Spleen (tissue), 7 donors: ENCODE measurements at regions not wholly inside any gene's neighbourhood (a gene's known extent, or its start where the extent isn't known, plus 50 kb on each side); places are given as distances from the start of the nearest gene placed in this dataset.

Experiments used
- POLR2A ChIP-seq, 3 donors: fragments of 450-650 bp; IDR thresholded peaks; one replicate each; pipeline ENCODE4 v1.5.1; 2017; ENCODE audit warnings: antibody characterized with exemption in 3 of 3, mild to moderate bottlenecking in 1 of 3
- POLR2AphosphoS5 ChIP-seq, 3 donors: sonication (generic); formaldehyde crosslinking; IDR thresholded peaks; one replicate each; pipeline ENCODE4 v1.5.1; 2017; ENCODE audit warnings: antibody characterized with exemption in 3 of 3
- TF ChIP-seq, protein P1 (sequence below), 11 experiments: fragments of 200-600 bp in 7 of 11; fragments of 450-650 bp in 4 of 11; sonication (generic) in 4 of 11; IDR thresholded peaks in 8 of 11; conservative IDR thresholded peaks in 3 of 11; 1 replicate in 7 of 11; 2 replicates in 4 of 11; pipeline versions ENCODE4 v1.4.0 to v1.8.0; 2016 to 2021; ENCODE audit warnings: antibody characterized with exemption in 11 of 11, inconsistent platforms in 4 of 11, mild to moderate bottlenecking in 1 of 11
- donor health status: DM: no; HTN: no; CAD: no; lungs with moderate emphysema.
- donor health status: DM: no; HTN: no; CAD: no.
- donor health status: DM: no; HTN: no; CAD: no.

GRCh38 chr22:27264184-27264583 is 537.4 kb downstream of the MN1 start:
- TF ChIP-seq, protein P1, sequence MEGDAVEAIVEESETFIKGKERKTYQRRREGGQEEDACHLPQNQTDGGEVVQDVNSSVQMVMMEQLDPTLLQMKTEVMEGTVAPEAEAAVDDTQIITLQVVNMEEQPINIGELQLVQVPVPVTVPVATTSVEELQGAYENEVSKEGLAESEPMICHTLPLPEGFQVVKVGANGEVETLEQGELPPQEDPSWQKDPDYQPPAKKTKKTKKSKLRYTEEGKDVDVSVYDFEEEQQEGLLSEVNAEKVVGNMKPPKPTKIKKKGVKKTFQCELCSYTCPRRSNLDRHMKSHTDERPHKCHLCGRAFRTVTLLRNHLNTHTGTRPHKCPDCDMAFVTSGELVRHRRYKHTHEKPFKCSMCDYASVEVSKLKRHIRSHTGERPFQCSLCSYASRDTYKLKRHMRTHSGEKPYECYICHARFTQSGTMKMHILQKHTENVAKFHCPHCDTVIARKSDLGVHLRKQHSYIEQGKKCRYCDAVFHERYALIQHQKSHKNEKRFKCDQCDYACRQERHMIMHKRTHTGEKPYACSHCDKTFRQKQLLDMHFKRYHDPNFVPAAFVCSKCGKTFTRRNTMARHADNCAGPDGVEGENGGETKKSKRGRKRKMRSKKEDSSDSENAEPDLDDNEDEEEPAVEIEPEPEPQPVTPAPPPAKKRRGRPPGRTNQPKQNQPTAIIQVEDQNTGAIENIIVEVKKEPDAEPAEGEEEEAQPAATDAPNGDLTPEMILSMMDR (IDR thresholded peaks at IDR 0.05 in 8 of 11, conservative IDR thresholded peaks at IDR 0.05 in 3 of 11), result no peak
- TF ChIP-seq POLR2A (IDR thresholded peaks at IDR 0.05) (no peak), POLR2AphosphoS5 (IDR thresholded peaks at IDR 0.05) (no peak)
